Spleen (tissue), 11 donors: ENCODE measurements at regions not wholly inside any gene's neighbourhood (a gene's known extent, or its start where the extent isn't known, plus 50 kb on each side); places are given as distances from the start of the nearest gene placed in this dataset.

ENCODE experiments used
- DNase-seq: peaks from one replicate; pipeline ENCODE4 v3.0.0-alpha.2; 2020
- H3K27ac ChIP-seq, 8 donors: fragments of 200-600 bp; sonication (generic) in 7 of 8; 1 replicate in 4 of 8; 2 replicates in 4 of 8; pipeline versions ENCODE4 v1.5.0 to v1.8.0; 2016 to 2021; ENCODE audit warnings: inconsistent platforms in 4 of 8, mild to moderate bottlenecking in 4 of 8, moderate library complexity in 1 of 8
- H3K27me3 ChIP-seq, 7 donors: fragments of 200-600 bp; sonication (generic) in 6 of 7; replicated peaks in 1 of 7; 1 replicate in 4 of 7; 2 replicates in 3 of 7; pipeline versions ENCODE4 v1.5.0 to v1.8.0; 2016 to 2021; ENCODE audit warnings: inconsistent platforms in 3 of 7, mild to moderate bottlenecking in 1 of 7
- H3K36me3 ChIP-seq, 6 donors: fragments of 200-600 bp; sonication (generic) in 5 of 6; 1 replicate in 4 of 6; 2 replicates in 2 of 6; pipeline versions ENCODE4 v1.5.0 to v1.8.0; 2016 to 2021; ENCODE audit warnings: inconsistent platforms in 2 of 6
- H3K4me1 ChIP-seq, 6 donors: fragments of 200-600 bp; sonication (generic) in 5 of 6; 1 replicate in 3 of 6; 2 replicates in 3 of 6; pipeline versions ENCODE4 v1.5.0 to v1.8.0; 2016 to 2021; ENCODE audit warnings: inconsistent platforms in 3 of 6
- H3K4me3 ChIP-seq, 8 donors: fragments of 200-600 bp; sonication (generic) in 7 of 8; 1 replicate in 4 of 8; 2 replicates in 4 of 8; pipeline versions ENCODE4 v1.5.0 to v1.8.0; 2016 to 2021; ENCODE audit warnings: inconsistent platforms in 4 of 8, mild to moderate bottlenecking in 4 of 8, moderate library complexity in 2 of 8
- H3K9me3 ChIP-seq, 8 donors: fragments of 200-600 bp; sonication (generic) in 7 of 8; 1 replicate in 4 of 8; 2 replicates in 4 of 8; pipeline versions ENCODE4 v1.5.0 to v1.8.0; 2016 to 2021; ENCODE audit warnings: inconsistent platforms in 4 of 8
- POLR2A ChIP-seq, 3 donors: fragments of 450-650 bp; IDR thresholded peaks; one replicate each; pipeline ENCODE4 v1.5.1; 2017; ENCODE audit warnings: antibody characterized with exemption in 3 of 3, mild to moderate bottlenecking in 1 of 3
- POLR2AphosphoS5 ChIP-seq, 3 donors: sonication (generic); formaldehyde crosslinking; IDR thresholded peaks; one replicate each; pipeline ENCODE4 v1.5.1; 2017; ENCODE audit warnings: antibody characterized with exemption in 3 of 3
- WGBS, 5 donors: extraction: QIAGEN DNeasy Blood & Tissue Kit in 3 of 5; methylation state at CpG; one replicate each; pipeline versions ENCODE4 v1.1.5 to v1.1.7; 2013 to 2018; 5-methylcytosine and 5-hydroxymethylcytosine counted together
- intact Hi-C: fragments of 100-400 bp; cut with DNase I; formaldehyde crosslinking; loops from one replicate; pipeline ENCODE4 v1.15.0; 2023; ENCODE audit warnings: low total_unique reads
- TF ChIP-seq, protein P1 (sequence below), 11 experiments: fragments of 200-600 bp in 7 of 11; fragments of 450-650 bp in 4 of 11; sonication (generic) in 4 of 11; IDR thresholded peaks in 8 of 11; conservative IDR thresholded peaks in 3 of 11; 1 replicate in 7 of 11; 2 replicates in 4 of 11; pipeline versions ENCODE4 v1.4.0 to v1.8.0; 2016 to 2021; ENCODE audit warnings: antibody characterized with exemption in 11 of 11, inconsistent platforms in 4 of 11, mild to moderate bottlenecking in 1 of 11
- donor health status: healthy with polysubstance abuse.
- donor health status: DM: no; HTN: no; CAD: no; lungs with moderate emphysema.
- donor health status: DM: no; HTN: no; CAD: no.
- donor health status: Bipolar disorder and iron deficiency.
- donor health status: healthy.
- donor health status: DM: no; HTN: no; CAD: no.
- donor health status: DM: yes; HTN: yes; CAD: no.

DNA sequence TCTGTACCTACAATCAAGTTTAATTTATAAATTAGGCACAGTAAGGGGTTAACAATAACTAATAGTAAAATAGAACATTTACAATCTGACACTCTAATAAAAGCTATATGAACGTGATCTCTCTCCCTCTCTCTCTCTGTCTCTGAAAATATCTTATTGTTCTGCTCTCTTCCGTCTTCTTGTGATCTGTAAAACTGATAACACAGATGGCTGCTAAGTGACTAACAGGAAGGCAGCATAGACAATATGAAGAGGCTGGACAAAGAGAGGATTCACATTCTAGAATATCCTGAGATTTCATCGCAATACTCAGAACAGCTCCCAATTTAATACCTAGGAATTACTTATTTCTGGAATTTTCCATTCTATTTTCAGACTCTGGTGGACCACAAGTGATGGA lies 827.2 kb downstream of the FLRT2 start:
- intact Hi-C loops: no loop called here
- TF ChIP-seq, protein P1, sequence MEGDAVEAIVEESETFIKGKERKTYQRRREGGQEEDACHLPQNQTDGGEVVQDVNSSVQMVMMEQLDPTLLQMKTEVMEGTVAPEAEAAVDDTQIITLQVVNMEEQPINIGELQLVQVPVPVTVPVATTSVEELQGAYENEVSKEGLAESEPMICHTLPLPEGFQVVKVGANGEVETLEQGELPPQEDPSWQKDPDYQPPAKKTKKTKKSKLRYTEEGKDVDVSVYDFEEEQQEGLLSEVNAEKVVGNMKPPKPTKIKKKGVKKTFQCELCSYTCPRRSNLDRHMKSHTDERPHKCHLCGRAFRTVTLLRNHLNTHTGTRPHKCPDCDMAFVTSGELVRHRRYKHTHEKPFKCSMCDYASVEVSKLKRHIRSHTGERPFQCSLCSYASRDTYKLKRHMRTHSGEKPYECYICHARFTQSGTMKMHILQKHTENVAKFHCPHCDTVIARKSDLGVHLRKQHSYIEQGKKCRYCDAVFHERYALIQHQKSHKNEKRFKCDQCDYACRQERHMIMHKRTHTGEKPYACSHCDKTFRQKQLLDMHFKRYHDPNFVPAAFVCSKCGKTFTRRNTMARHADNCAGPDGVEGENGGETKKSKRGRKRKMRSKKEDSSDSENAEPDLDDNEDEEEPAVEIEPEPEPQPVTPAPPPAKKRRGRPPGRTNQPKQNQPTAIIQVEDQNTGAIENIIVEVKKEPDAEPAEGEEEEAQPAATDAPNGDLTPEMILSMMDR (IDR thresholded peaks at IDR 0.05 in 8 of 11, conservative IDR thresholded peaks at IDR 0.05 in 3 of 11): no peak
- TF ChIP-seq POLR2A (IDR thresholded peaks at IDR 0.05): no peak
- TF ChIP-seq POLR2AphosphoS5 (IDR thresholded peaks at IDR 0.05): no peak
- no peak overlapping the region for H3K4me3 ChIP-seq
- no peaks in the 10 kb centered on the region for H3K9me3 ChIP-seq
- H3K36me3 ChIP-seq: no peaks in the 10 kb centered on the region
- no peaks in the 10 kb centered on the region for H3K27me3 ChIP-seq
- DNase-seq: no peak
- H3K27ac ChIP-seq: no peak overlapping the region
- no peaks in the 10 kb centered on the region for H3K4me1 ChIP-seq
- 46 to 57% (median 51%) methylated on average over 3 of the region's 3 CpGs for WGBS, 5 donors

DNA sequence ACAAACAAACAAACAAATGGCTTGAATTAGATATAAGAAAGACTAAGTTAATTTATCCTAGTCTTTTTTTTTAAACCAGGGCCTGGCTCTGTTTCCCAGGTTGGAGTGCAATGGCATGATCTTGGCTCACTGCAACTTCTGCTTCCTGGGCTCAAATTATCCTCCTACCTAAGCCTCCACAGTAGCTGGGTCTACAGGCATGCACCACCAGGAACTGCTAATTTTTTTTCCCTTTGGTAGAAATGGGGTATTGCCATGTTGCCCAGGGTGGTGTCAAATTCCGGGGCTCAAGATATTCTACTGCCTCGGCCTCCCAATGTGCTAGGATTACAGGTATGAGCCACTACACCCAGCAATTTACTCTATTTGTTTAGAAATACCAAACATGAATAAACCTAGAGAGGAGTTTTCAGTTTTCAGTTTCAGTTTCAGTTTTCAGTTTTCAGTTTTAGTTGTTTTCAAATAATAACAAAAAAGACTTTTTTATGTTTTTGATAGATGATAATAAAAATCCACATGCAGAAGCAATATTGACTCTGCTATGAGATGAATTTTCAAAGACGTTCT lies 817.0 kb downstream of the FLRT2 start:
- intact Hi-C loops: no loop called here
- TF ChIP-seq POLR2A (IDR thresholded peaks at IDR 0.05): no peak
- TF ChIP-seq, protein P1 (IDR thresholded peaks at IDR 0.05 in 8 of 11, conservative IDR thresholded peaks at IDR 0.05 in 3 of 11): no peak
- no peak for TF ChIP-seq POLR2AphosphoS5 (IDR thresholded peaks at IDR 0.05)
- H3K9me3 ChIP-seq: peaks cover 0 to 5% (median 0%) of the 10 kb centered on the region in 8 donors
- H3K27me3 ChIP-seq: no peaks in the 10 kb centered on the region
- no peak overlapping the region for H3K27ac ChIP-seq
- WGBS, 5 donors: 49 to 79% (median 59%) methylated on average over 3 of the region's 3 CpGs
- no peaks in the 10 kb centered on the region for H3K4me1 ChIP-seq
- DNase-seq: no peak
- H3K4me3 ChIP-seq: peak overlapping the region in 2 of 8 donors; percentile 10 to 33
- H3K36me3 ChIP-seq: no peaks in the 10 kb centered on the region

DNA sequence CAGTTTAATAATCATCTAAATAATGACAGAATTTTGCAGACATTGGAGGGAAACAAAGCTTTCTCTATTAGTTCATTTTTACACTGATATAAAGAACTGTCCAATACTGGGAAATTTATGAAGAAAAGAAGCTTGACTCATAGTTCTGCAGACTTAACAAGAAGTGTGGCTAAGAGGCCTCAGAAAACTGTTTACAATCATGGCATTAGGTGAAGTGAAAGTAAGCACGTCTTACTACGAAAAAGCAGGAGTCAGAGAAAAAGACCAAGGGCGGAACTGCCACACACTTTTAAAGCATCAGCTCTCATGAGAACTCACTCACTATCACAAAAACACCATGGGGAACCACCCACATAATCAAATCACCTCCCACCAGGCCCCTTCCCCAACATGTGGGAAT lies 804.4 kb downstream of the FLRT2 start:
- no peak overlapping the region for H3K27ac ChIP-seq
- H3K36me3 ChIP-seq: no peaks in the 10 kb centered on the region
- H3K4me1 ChIP-seq: no peaks in the 10 kb centered on the region
- intact Hi-C loops: no loop called here
- TF ChIP-seq POLR2AphosphoS5 (IDR thresholded peaks at IDR 0.05) (no peak), POLR2A (IDR thresholded peaks at IDR 0.05) (no peak)
- TF ChIP-seq, protein P1 (IDR thresholded peaks at IDR 0.05 in 8 of 11, conservative IDR thresholded peaks at IDR 0.05 in 3 of 11): no peak
- peaks cover 0 to 3% (median 0%) of the 10 kb centered on the region in 8 donors for H3K9me3 ChIP-seq
- DNase-seq: no peak
- H3K4me3 ChIP-seq: no peak overlapping the region
- WGBS, 5 donors: 60 to 82% (median 75%) methylated on average over 3 of the region's 3 CpGs
- no peaks in the 10 kb centered on the region for H3K27me3 ChIP-seq

DNA sequence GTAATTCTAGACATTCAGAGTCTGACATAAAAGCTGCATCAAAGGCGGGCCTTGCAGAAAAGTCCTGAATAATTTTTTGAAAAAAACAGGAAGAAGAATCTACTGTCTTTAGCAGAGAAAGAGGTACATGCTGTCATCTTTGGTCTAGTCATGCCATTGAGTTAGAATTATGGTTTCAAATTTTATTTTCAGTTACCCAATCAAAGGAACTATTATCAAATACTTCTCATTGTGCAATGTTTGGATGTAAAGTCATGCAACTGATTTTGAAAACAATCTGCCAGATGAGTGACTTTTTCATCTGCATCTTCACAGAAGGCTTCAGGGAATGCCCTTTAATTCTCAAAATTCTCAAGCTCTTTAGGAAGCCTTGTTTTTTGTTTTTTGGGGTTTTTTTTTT lies 803.5 kb downstream of the FLRT2 start:
- no peak overlapping the region for H3K27ac ChIP-seq
- 66 to 85% (median 81%) methylated on average over 1 of the region's 1 CpG for WGBS, 5 donors
- H3K4me3 ChIP-seq: no peak overlapping the region
- no peak for DNase-seq
- H3K27me3 ChIP-seq: no peaks in the 10 kb centered on the region
- no peaks in the 10 kb centered on the region for H3K36me3 ChIP-seq
- intact Hi-C loops: no loop called here
- TF ChIP-seq POLR2A (IDR thresholded peaks at IDR 0.05) (no peak), POLR2AphosphoS5 (IDR thresholded peaks at IDR 0.05) (no peak)
- TF ChIP-seq, protein P1 (IDR thresholded peaks at IDR 0.05 in 8 of 11, conservative IDR thresholded peaks at IDR 0.05 in 3 of 11): no peak
- H3K9me3 ChIP-seq: peaks cover 0 to 3% (median 0%) of the 10 kb centered on the region in 8 donors
- no peaks in the 10 kb centered on the region for H3K4me1 ChIP-seq
